GF-D8 (cell line): ENCODE measurements at regions not wholly inside any gene's neighbourhood (a gene's known extent, or its start where the extent isn't known, plus 50 kb on each side); places are given as distances from the start of the nearest gene placed in this dataset.
"Not testable (repeated sequence)": the region's sequence is repeated elsewhere in the genome, so short reads cannot be mapped to it uniquely, and the experiment has no call there.

Experiments used
- DNase-seq: peaks from one replicate; lab custom pipeline; 2025; lab: John Stamatoyannopoulos, UW

DNA sequence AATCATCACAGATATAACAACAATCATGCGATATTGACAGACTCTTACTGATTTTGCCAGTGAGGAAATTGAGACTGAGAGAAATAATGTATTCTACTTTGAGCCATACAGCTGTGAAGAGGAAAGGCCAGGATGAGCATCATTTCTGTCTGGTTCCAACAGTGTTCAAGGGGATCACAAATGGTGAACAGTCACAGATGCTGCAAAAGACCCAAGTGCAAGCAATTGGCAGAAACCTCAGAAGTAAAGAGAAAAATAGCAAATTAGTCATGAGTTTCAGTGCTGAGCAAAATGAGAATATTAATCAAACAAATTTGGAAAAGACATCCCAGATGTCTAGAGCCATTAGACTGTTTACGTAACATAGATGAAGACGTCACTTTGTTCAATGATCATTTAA is 114.1 kb downstream of the RAB38 start:
- DNase-seq: no peak

GRCh38 chr11:88059326-88059725 is 115.9 kb downstream of the RAB38 start:
- no peak for DNase-seq

GRCh38 chr11:88051396-88051795 is 123.8 kb downstream of the RAB38 start:
- no peak for DNase-seq

DNA sequence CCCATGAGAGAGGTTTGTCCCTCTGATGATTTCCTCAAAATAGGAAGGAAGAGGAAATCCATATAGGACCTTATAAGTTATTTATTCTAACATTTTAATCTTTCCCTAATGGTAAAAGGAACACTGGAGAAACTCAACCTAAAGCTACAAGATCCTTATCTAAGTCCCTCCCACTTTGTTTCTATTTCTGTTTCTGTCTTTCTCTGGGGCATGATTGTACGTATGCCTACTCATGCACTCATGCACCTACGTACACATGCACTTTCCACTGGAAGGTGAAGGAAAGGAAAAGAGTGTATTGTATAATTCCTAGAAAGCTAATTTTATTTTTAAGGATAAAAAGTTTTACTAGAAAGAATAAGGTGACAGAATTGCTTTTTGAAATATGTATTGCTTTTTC is 125.0 kb downstream of the RAB38 start:
- DNase-seq: no peak

GRCh38 chr11:88045288-88045687 is 130.0 kb downstream of the RAB38 start:
- DNase-seq: not testable (repeated sequence)

DNA sequence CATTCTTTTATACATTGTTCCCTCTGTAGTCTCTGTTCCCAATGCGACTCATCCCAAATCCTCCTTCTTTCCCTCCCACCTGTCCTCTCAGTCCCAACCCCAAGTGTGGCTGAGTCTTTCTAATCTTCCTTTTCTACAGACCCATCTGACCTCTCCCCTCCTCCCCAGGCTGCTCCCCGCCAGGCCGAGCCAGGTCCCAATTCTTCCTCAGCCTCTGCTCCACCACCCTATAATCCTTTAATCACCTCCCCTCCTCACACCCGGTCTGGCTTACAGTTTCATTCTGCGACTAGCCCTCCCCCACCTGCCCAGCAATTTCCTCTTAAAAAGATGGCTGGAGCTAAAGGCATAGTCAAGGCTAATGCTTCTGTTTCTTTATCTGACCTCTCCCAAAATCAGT is 130.6 kb downstream of the RAB38 start:
- not testable (repeated sequence) for DNase-seq

DNA sequence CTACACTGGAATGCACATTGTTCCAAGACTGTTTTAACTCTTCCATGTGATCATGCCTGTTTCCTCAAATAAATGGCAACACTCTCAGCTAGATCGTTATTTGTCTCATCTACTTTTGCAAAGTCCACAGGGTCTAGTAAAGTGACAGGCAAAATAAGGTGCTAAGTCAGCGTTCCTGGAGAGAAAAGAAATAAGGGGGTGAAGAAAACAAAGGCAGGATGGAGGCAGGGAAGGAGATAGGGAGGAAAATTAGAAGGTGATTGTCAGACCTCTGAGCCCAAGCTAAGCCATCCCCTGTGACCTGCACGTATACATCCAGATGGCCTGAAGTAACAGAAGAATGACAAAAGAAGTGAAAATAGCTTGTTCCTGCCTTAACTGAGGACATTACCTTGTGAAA is 132.1 kb downstream of the RAB38 start:
- no peak for DNase-seq

DNA sequence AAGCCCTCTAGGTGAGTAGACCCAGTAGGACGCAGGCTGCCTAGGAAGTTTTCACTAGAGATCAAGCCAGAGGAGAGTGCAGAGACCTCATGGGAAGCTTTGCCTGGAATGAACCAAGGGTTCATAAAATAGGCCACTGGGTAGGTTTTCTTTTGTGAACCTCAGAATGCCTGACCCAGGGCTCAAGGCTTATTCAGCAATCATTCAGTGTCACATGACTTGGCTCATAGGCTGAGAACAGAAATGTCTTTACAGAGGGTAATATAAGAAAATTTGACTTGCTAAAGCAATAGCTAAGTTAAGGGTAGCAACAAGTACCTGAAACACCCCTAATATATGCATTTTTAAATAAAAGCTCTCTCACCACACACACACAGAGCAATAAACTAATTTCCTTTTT is 132.6 kb downstream of the RAB38 start:
- no peak for DNase-seq

DNA sequence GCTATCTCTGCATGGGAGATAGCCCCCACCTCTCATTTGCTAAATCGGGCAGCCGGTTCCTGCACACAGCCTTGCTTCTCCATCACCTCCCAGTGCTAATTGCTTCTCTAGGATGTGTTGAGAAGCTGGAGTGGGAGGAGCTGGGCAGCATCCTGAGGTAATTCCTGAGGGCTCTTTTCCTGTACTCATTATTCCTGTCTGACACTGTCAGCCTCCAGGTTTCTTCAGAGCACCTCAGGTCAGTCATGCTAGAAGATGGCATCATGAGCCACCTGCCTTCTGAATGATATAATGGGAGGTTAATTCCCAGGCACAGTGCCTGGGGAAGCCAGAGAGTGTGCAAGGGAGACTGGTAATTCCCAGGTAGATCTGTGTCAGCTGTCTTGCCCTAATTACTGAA is 133.0 kb downstream of the RAB38 start:
- DNase-seq: no peak

DNA sequence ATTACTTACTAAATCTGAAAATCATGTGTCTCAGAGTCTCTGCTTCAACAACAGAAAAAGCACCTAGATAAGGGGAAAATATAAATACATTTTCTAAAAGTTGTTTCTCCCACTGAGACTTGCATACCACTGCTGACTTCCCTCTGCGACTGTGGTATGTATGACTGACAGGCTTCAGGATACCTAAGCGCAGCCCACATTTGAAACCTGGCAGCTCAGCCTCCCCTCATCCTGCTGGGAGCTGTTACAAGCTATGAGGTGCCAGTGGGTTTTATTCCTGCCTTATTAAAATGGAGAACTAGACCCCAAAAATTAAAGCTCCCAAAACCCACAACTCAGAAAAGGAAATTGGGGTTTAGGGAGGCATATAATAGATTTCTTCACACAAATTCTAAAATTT is 133.6 kb downstream of the RAB38 start:
- DNase-seq: no peak

GRCh38 chr11:88040148-88040496 is 135.1 kb downstream of the RAB38 start:
- no peak for DNase-seq

- no peak for DNase-seq
Observed at GRCh38 chr11:88039476-88040147, 135.6 kb downstream of the RAB38 start.

GRCh38 chr11:88038063-88038462 is 137.2 kb downstream of the RAB38 start:
- no peak for DNase-seq

DNA sequence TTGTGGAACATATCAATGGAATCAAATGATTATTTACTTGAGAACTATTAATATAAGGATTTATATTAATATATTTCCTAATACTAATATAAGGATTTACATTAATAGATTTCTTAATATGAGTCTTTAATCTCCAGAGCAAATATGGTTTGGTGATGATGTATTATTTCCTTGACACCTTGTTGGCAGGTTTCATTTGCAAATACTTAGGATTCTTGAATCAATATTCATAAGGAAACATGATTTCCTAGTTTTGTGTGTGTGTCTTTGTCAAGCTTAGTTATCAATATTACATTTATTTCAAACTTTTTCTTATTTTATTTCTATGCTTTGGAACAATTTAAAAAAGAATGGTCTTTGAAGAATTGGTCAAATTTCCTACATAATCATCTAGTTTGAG is 138.5 kb downstream of the RAB38 start:
- no peak for DNase-seq

DNA sequence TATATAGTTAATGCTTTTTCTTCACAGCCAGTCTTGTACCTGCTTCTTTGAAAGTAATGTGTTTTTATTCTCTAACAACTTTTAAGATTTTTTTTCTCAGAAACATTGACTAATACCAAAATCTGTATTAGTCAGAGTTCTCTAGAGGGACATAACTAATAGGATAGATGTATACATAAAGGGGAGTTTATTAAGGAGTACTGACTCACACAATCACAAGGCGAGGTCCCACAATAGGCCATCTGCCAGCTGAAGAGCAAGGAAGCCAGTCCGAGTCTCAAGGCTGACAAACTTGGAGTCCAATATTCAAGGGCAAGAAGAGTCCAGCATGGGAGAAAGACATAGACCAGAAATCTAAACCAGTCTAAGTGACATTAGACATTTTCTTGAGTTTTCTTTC is 140.0 kb downstream of the RAB38 start:
- no peak for DNase-seq

DNA sequence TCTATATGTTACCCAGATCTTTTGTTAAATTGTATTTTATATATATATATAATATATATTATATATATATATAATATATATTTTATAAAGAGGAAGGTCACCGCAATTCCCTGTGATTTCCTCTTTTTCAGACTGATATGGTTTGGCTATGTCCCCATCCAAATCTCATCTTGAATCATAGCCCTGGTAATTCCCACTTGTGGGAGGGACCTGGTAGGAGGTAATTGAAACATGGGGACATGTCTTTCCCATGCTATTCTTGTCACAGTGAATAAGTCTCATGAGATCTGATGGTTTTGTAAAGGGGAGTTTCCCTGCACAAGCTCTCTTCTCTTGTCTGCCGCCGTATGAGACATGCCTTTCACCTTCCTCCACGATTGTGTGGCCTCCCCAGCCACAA is 157.6 kb downstream of the RAB38 start:
- no peak for DNase-seq

- peak; percentile 37 for DNase-seq
Observed at GRCh38 chr11:88016392-88017170, 158.7 kb downstream of the RAB38 start.

DNA sequence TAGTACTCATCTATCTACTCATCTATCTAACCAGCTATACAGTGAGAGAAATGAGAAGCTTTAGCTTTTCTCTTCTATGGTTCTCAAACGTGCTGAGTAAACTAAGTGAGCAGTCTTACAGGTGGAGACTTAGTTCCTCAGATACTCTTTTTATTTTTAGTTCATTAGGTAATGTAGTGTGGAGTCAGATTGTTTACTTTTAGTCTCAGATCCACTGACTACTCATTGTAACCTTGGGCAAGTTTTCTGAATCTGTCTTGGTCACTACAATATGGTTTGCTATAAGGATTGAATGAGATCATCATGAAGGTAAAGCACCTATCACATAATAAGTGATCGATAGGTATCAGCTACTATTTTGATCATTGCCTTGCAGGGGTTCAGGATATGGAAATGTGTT is 160.1 kb downstream of the RAB38 start:
- no peak for DNase-seq

- no peak for DNase-seq
Observed at GRCh38 chr11:88013508-88014065, 161.7 kb downstream of the RAB38 start.

- DNase-seq: no peak
Observed at GRCh38 chr11:88012456-88012855, 162.8 kb downstream of the RAB38 start.

DNA sequence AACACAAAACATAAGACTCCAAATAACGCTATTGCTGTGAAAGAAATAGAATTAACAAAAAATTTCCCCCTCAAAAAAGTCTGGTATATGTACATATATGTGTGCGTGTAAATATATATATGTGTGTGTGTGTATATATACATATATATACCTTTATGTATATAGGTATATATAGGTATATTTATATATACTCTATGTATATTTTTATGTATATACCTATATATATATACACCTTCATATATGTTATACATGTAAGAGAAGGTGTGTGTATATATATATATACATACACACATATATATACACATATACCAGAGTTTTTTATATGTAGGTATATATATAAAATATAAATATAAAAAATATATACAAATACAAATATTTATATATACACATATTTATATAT is 199.2 kb downstream of the RAB38 start:
- no peak for DNase-seq

GRCh38 chr11:87974797-87975196 is 200.4 kb downstream of the RAB38 start:
- no peak for DNase-seq

- no peak for DNase-seq
Observed at GRCh38 chr11:87972133-87972532, 203.1 kb downstream of the RAB38 start.

DNA sequence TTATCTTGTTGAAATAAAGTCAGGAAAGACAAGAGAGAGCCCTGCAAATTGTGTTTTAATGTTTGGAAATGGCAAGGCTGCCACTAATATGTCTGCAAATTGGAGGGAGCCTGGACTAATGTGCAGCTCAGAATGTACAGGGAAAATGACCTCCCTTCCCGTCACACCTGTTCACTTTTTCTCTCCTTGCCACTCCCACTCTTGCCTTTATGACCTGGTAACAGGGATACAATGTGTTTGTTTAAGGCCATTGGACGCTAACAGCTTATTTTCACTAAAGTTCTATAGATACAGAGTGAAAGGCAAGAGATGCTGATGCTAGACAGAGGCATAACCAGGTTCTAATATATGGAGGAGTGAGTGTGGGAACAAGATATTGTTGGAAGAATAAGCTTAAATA is 203.9 kb downstream of the RAB38 start:
- no peak for DNase-seq
